Neural crest cell (in vitro differentiated cells): ENCODE measurements at regions not wholly inside any gene's neighbourhood (a gene's known extent, or its start where the extent isn't known, plus 50 kb on each side); places are given as distances from the start of the nearest gene placed in this dataset.

Source experiments
- DNase-seq: peaks from one replicate; pipeline ENCODE4 v3.0.0; 2021; ENCODE audit warnings: low read depth, mixed read lengths, low spot score
- H3K27ac Mint-ChIP-seq: one replicate; pipeline ENCODE4 v1.8.0; 2021; ENCODE audit warnings: mild to moderate bottlenecking, mixed read lengths; ENCODE audit not compliant: unreplicated experiment
- H3K27me3 Mint-ChIP-seq: 2 replicates; pipeline ENCODE4 v1.8.0; 2021; ENCODE audit warnings: low read depth, mild to moderate bottlenecking, mixed read lengths
- H3K36me3 Mint-ChIP-seq: 2 replicates; pipeline ENCODE4 v1.8.0; 2021; ENCODE audit warnings: low read depth, mild to moderate bottlenecking, mixed read lengths
- H3K4me1 Mint-ChIP-seq: 2 replicates; pipeline ENCODE4 v1.8.0; 2021; ENCODE audit warnings: mixed read lengths
- H3K4me3 Mint-ChIP-seq: one replicate; pipeline ENCODE4 v1.8.0; 2021; ENCODE audit warnings: mild to moderate bottlenecking, mixed read lengths
- H3K9me3 Mint-ChIP-seq: 2 replicates; pipeline ENCODE4 v1.8.0; 2021; ENCODE audit warnings: mixed read lengths
- TF ChIP-seq, protein P1 (sequence below): fragments of 200-600 bp; sonication (generic); conservative IDR thresholded peaks from 2 replicates; pipeline ENCODE4 v1.5.0; 2021; ENCODE audit warnings: antibody characterized with exemption, mild to moderate bottlenecking

DNA sequence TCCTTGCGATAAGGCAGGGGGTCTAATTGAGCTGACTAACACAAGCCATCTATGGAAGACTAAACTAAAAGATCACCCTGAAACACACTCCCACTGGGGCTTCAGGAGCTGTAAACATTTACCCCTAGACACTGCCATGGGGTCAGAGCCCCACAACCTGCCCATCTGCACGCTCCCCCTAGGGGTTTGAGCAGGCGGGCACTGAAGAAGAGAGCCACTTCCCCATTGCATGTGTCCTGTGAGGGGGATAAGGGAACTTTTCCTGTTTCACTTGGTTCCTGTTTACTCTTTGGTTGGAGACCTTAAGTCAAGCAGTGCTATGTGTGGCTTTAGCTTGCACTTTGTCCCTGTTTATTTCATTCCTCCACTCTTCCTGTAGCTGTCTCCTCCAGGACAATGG is 1929.5 kb upstream of the CDH9 start:
- H3K4me1 Mint-ChIP-seq: no peaks in the 10 kb centered on the region
- DNase-seq: no peak
- no peaks in the 10 kb centered on the region for H3K27me3 Mint-ChIP-seq
- peaks cover 3% of the 10 kb centered on the region for H3K9me3 Mint-ChIP-seq
- no peak overlapping the region for H3K27ac Mint-ChIP-seq
- TF ChIP-seq, protein P1, sequence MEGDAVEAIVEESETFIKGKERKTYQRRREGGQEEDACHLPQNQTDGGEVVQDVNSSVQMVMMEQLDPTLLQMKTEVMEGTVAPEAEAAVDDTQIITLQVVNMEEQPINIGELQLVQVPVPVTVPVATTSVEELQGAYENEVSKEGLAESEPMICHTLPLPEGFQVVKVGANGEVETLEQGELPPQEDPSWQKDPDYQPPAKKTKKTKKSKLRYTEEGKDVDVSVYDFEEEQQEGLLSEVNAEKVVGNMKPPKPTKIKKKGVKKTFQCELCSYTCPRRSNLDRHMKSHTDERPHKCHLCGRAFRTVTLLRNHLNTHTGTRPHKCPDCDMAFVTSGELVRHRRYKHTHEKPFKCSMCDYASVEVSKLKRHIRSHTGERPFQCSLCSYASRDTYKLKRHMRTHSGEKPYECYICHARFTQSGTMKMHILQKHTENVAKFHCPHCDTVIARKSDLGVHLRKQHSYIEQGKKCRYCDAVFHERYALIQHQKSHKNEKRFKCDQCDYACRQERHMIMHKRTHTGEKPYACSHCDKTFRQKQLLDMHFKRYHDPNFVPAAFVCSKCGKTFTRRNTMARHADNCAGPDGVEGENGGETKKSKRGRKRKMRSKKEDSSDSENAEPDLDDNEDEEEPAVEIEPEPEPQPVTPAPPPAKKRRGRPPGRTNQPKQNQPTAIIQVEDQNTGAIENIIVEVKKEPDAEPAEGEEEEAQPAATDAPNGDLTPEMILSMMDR: no peak
- no peak overlapping the region for H3K4me3 Mint-ChIP-seq
- H3K36me3 Mint-ChIP-seq: no peaks in the 10 kb centered on the region

DNA sequence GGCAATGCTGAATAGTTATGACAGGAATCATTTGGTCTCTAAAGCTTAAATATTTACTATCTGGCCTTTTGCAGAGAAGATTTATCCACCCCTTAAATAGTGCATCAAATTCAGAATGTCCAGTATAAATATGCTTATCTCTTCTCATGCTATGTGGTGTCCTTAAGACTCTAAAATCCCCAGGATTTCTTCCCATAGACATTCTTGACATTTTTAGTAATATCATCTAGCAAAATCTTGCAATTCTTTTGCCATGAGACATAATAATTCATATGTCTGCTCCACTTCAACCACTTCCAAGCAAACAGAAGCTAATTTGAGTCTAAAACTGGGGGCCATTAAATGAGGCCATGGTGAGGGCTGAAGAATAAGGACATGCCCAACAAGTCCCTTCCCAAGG is 1923.4 kb upstream of the CDH9 start:
- H3K36me3 Mint-ChIP-seq: no peaks in the 10 kb centered on the region
- H3K9me3 Mint-ChIP-seq: no peaks in the 10 kb centered on the region
- TF ChIP-seq, protein P1: no peak
- H3K4me1 Mint-ChIP-seq: no peaks in the 10 kb centered on the region
- H3K27me3 Mint-ChIP-seq: no peaks in the 10 kb centered on the region
- H3K4me3 Mint-ChIP-seq: no peak overlapping the region
- no peak for DNase-seq
- no peak overlapping the region for H3K27ac Mint-ChIP-seq

DNA sequence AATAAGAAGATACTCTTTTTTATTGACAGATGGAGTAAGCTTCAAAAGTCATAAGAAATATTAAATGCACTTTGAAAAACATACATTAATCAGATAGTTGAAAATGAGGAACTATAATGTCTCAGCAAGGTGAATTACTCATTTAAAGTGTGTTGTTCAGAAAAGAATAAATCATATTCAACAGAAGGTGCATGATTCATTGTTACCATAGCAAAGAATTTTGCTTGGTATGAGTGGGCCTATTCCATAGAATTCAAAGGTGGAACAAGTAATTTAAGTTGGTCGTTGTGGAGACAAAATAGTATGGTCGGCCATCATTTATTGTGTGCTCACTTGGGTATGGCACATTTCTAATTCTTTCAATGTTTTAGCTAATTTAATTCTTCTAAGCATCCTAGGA is 1920.2 kb upstream of the CDH9 start:
- Mint-ChIP-seq H3K36me3 (no peaks in the 10 kb centered on the region), H3K27ac (no peak overlapping the region), H3K9me3 (no peaks in the 10 kb centered on the region), H3K4me1 (no peaks in the 10 kb centered on the region), H3K27me3 (no peaks in the 10 kb centered on the region), H3K4me3 (no peak overlapping the region)
- TF ChIP-seq, protein P1: no peak
- no peak for DNase-seq

GRCh38 chr5:28957450-28957849 is 1919.1 kb upstream of the CDH9 start:
- Mint-ChIP-seq H3K27me3 (no peaks in the 10 kb centered on the region), H3K4me1 (no peaks in the 10 kb centered on the region), H3K9me3 (no peaks in the 10 kb centered on the region), H3K36me3 (no peaks in the 10 kb centered on the region), H3K4me3 (no peak overlapping the region), H3K27ac (no peak overlapping the region)
- DNase-seq: no peak
- TF ChIP-seq, protein P1: no peak

DNA sequence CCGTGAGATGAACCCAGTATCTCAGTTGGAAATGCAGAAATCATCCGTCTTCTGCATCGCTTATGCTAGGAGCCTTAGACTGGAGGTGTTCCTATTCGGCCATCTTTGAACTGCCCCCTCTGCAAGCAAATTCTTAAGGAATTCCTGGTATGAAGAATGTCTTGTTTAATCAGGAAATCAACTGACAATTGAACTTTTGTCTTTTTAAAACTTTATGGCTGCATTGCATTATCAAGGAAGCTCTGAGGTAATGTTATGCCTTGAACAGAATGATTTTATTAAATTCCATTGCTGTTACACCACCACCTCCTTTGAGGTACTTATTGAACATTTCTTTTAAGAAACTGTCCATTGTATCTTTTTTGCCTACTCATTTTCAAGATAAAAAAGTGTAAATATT is 1915.7 kb upstream of the CDH9 start:
- DNase-seq: no peak
- Mint-ChIP-seq H3K27me3 (no peaks in the 10 kb centered on the region), H3K36me3 (no peaks in the 10 kb centered on the region), H3K9me3 (no peaks in the 10 kb centered on the region), H3K27ac (no peak overlapping the region), H3K4me1 (no peaks in the 10 kb centered on the region), H3K4me3 (no peak overlapping the region)
- TF ChIP-seq, protein P1: no peak

GRCh38 chr5:28947865-28948264 is 1909.5 kb upstream of the CDH9 start:
- Mint-ChIP-seq H3K4me3 (no peak overlapping the region), H3K4me1 (no peaks in the 10 kb centered on the region), H3K36me3 (no peaks in the 10 kb centered on the region), H3K27ac (no peak overlapping the region), H3K9me3 (no peaks in the 10 kb centered on the region), H3K27me3 (no peaks in the 10 kb centered on the region)
- no peak for DNase-seq
- TF ChIP-seq, protein P1: no peak
